Right forelimb (tissue), 1 donor: ENCODE measurements at regions not wholly inside any gene's neighbourhood (a gene's known extent, or its start where the extent isn't known, plus 50 kb on each side); places are given as distances from the start of the nearest gene placed in this dataset.
A peak's percentile ranks its signal among the peaks of the same experiment; 100 is the strongest.

Source experiments
- DNase-seq: peaks from one replicate; pipeline ENCODE4 v3.0.0-alpha.2; 2018

DNA sequence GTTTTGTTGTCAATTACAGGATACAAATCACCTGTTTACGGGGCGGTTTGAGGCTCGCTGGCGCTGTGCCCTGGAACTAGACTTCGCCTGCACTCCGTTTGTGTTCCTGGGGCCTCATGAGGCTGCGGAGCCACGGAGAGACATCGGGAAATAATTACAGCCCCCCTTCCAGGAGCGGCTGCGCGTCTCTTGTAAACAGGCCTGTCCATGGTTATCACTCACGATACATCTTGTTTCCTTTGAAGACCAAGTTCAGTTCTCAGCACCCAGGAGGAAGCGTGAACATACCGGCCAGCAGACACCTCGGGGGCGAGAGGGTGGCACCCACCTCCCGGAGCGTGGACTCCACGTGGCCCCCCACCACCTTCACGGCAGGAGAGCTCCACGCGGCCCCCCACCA, 297.1 kb upstream of the IRX4 start:
- DNase-seq = no peak

DNA sequence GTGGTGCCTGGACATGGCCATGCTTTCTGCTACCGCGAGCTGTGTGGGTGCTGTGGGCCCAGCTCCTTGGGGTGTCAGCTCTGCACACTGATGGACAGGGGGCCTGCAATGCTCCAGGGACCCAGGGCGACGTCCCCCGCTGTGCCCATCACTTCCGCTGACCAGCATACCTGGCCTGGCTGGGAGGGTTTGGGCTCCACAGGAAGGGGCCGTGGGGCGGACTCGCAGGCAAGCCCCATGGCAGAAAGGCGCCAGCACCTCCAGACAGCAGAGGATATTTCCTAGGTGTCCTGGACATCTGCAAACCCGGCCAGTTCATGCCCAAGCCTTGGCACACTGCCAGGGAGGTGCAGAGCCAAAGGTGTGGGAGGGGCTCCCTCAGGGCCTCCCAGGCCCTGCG, 295.8 kb upstream of the IRX4 start:
- DNase-seq = no peak

DNA sequence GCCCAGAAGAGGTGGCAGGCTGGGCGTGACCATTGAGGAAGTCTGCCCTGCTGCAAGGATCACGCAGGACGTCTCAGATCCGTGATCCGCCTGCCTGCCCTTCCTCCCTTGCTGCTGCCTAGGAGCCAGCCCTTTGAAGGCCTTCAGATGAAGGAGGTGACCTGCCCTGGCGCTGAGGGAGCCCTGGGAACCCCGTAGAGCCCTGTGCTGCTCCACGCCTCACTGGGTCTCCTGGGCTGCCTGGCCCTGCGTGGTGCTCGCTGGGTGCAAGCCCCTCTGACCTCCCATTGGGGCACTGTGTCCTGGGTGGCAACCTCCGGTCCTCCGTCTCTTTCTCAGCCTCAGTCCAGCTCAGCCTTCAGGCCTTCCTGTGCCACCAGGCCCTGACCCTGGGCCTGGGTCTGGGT, 295.3 kb upstream of the IRX4 start:
- DNase-seq = no peak

DNA sequence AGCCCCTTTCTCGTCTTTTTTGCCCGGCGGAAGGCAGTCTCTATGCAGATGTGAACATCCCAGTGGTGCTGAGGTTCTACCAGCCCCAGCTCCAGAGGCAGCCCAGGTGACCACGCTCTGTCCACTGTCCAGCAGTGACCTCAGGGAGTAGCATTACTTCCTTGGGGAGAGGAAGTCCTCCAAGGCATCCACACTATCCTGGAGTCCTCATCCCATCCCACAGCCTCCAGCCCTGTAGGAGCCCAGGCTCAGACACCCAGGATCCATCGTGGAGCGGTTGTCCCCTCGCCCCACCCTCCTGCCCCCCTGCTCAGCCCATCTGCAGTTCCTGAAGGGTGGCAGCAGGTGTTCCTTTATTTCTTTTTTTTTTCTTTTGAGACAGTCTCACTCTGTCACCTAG, 294.5 kb upstream of the IRX4 start:
- DNase-seq = no peak

DNA sequence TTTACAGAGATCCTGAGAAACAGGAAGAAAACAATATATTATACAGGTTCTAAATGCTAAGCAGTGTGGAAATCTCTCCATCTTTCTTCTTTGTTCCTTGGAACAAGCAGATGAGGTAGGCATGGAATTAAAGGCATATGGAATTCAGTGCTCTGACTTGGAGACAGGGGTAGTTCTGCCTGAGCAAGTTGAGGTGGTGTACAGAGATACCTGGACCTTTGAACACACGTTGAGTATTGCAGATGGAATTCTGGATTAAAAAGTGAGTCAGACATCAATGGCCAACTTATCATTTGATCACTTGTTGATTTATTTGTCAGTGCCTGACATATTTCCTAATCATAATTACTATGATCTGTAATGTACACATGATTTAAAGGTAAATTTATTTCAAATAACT, 293.9 kb upstream of the IRX4 start:
- no peak for DNase-seq

DNA sequence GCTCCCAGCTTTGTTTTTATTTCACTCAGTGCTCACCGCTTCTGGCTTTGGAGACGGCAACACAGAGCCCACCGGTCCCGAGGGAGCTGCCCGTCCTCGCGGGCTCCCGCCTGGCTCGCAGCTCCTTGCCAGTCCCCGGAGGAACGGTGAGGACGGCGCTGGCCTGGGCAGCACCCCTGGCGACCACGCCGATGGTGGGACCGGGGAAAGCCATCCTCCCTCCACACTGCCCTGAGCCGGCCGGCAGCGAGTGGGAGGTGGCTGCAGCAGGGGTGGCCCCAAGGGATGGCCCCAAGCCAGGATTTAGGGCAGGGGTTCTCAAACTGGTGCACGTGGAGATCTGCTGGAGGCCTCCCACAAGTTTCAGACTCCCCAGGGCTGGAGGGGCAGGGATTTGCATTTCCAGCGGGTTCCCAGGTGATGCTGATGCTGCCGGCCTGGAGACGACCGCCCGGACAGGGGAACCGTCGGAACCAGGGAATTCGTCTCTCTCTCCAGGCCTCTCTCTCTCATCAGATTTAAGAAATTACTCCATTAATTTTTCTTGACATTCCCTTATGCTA, 293.2 kb upstream of the IRX4 start:
- no peak for DNase-seq

DNA sequence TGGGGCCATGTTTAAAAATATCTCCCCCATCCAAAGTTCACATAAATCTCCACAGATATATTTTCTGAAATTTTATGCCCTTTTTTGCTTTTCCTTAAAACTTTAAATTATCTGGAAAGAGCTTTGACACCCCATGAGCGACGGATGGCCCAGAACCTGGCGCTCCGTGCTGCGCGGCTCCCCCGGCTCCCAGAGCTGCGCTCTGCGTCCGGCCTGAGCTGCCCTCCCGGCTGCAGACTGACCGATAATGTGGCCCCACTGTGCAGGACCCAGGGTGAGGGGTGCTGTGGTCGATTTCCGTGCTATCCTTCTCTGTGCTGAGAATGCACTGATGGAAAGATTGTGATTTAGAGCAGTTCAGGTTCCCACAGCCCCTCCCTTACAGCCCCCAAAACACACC, 292.3 kb upstream of the IRX4 start:
- DNase-seq = no peak

DNA sequence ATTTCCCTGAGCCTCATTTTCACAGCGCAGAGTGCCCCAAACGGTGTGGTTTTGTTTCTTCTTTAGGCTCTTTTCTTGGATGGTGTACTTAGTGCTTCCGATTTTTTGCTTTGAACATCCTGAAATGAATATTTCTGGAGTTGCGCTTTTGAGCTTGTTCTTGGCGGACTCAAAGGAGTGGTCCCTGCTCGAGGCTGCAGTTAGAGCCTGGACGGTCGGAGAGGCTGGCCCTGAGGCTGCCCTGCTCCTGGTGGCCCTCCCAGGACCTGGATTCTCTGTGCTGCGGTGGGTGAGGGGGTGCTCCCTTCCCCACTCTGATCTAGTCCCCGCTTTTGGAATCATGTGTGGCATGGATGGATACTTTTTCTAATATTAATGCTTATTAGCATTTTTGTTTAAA, 291.8 kb upstream of the IRX4 start:
- DNase-seq = no peak

DNA sequence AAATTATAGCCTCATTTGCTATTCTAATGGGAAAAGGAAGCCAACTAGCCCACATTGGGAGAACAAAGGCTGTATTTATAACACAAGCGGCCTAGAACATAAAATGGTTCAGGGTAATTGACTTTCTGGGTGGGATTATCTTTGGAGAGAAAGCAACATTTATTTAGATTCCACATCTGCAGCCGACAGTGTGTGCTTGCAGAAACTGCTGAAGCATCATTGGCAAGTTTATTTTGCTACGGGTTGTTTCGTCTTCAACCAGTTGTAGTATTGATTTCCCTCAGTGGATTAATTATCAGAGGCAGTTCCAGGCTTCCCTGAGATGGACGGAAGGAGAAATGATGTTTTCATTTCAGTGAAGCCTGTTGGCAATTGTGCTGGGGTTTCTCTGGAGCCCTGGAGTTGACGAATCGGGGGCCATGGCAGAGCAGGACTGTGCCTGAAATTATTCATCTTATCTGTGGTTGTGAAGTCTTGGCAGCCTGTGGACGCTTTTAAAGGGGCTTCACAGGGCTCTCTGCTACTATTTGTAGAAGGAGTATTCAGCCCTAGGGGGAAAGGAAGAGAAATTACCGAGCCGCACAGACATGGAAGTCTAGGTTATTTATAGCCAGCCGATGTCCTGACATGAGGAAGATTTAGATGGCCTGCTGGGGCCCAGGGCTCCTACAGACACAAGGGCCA, 290.6 kb upstream of the IRX4 start:
- no peak for DNase-seq

DNA sequence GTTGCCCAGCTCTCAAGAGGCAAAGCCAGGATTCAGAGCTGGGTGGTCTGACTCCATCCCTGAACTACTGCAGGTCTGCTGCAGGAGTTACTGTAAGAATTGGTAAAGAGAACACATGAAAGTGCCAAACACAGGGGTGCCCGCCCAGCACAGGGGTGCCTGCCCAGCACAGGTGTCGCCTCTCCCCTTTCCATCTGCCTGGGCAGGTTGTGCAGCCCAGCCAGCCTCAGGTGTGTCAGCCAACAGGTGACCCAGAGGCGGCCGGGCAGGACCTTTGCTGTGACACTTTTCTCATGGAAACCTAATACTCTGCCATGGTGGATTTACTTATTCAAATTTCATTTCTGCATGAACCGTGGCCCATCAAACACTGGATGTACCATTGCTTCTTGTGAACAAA, 289.7 kb upstream of the IRX4 start:
- no peak for DNase-seq

DNA sequence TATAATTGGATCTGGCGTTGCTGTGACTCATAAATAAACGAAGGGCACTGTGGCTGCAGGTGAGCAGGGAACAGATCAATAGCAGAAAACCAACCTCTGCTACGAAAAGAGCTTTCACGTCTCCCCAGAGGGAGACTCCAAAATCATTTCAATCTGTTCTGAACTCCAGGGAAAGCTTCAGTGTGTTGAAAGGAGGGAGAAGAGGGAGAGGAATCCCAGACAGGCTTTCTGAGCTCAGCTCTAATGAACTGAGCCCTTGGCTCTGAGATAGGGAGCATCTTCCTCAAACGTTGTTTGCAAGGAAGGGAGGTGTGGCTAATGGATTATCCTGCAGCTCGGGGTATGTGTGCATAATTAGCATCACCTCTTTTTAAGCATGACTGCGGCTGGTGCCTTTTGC, 288.0 kb upstream of the IRX4 start:
- DNase-seq = no peak

DNA sequence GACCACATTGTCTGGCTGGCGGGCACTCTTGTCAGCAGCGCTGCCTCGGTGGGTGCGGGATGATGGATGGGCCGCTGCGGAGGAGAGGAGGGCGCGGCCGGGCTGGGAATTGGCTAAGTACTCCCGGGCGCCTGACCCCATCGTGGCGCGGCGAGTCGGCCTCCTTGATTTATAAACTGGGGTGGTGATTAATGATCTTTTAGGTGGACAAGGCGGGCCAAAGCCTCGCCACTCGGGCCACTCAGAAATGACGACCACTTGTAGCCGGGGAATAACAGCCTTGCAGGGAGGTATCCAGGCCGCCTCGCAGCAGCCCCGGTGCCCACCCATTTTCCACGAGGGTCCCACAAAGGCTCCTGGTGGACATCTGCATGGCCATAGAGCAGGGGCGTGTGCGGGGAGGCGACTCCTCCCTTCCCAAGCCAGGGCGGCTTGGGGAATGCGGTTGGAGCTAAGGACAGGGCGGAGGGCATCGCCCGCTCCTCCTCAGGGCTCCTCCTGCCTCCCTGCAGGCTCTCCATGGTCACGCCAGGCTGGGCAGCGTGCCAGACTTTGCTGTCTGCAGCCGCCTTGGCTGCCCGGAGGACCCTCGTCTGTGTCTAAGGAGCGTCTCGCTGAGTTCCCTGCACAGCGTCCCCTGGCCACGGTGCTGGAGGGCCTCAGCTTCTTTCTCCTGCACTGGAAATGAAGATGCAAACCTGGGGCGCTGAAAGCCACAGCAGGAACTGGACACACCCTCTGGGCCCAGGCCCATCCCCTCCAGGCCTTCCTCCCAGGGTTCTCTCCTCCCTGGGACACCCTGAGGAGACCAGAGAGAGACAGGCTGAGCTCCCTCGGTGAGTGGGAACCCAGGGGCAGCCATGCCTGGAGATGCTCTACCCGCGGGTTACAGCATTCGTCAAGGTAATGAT, 287.4 kb upstream of the IRX4 start:
- DNase-seq = no peak

DNA sequence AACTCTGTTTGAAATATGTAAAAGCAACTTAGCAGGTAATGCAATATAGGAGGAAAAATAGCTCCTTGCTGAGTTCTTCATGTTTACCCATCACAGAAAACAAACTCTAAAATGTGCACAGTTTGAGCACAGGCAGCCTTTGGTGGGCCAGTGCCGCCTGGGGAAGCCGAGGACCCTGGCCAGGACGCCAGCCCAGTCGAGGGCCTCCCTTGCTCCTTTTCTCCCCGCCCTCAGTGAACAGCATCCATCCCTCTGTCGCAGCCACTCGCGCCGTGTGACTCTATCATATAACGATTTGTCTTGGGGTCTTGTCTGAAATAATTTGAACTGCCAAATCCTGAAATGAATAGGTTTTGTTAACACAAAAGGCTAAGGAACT, 286.7 kb upstream of the IRX4 start:
- DNase-seq = no peak

DNA sequence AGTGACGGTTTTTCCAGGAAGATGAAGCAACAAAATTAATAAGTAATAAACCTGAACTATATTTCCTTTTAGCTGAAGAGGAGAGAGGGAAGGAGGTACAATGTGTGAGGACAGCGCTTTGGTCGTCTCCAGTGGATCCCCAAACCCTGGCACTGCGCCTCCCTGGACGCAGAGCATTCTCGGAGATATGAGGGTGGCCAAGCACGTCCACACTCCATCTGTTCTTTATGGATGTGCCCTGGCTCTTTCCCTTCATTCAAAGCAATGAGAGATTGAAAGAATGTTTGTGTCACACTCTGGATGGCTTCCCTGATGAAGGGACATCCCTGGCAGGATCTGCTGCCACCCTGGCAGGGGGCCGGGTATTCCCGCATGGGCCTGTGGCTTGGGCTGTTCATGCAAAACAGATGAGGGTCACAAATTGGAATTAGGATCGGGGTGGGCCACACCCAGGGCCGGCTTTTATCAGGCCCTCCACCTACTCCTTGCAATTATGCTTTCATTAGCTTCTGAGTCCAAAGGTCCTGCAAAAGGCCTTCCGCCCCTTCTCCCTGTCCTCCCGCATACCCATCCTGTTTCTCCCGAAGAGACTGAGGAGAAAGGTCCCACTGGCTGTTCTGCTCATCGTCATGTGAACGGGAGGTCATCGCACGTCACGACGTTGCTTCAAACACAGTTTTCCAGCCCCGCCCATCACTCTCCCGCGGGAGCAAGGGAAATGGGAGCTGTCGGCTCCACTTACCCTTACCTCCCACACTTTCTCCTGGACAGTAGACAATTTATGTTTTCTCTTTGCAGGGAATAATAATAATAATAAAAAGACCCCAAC, 286.1 kb upstream of the IRX4 start:
- DNase-seq = no peak

DNA sequence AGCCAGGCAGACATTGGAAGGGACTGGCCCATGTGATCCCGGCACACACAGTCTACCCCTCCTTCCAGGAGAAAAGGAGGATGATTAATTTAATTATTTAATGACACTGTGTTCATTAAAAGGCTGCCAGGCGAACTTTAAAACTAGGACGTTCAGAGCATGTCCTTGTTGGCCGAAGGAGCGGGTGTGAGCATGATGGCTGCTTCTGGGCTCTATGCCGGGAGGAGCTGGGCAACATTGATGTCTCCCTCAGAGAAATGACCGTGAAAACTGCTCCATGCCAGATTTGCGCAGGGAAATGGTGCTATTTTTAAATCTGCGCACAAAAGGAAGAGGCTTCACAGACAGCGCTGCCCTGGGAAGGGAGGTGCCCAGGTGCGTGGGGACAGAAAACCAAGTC, 284.9 kb upstream of the IRX4 start:
- no peak for DNase-seq

DNA sequence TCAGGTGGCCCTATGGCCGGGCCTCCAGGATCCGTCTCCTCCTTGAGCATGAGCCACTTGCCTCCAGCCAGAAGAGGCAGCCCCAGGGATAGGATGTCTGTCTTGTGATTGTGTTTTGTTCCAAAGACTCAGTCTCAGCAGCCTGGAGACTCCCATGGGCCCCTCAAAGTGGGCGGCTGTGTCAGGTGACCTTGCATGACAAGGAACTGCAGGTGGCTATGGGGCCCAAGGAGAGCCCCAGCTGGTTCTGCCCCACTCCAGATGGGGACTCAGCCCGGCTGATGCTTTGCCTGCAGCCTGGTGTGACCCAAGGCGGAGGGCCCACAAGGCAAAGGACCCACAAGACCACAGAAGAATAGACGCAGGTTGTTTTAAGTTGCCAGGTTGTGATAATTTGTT, 284.3 kb upstream of the IRX4 start:
- no peak for DNase-seq

DNA sequence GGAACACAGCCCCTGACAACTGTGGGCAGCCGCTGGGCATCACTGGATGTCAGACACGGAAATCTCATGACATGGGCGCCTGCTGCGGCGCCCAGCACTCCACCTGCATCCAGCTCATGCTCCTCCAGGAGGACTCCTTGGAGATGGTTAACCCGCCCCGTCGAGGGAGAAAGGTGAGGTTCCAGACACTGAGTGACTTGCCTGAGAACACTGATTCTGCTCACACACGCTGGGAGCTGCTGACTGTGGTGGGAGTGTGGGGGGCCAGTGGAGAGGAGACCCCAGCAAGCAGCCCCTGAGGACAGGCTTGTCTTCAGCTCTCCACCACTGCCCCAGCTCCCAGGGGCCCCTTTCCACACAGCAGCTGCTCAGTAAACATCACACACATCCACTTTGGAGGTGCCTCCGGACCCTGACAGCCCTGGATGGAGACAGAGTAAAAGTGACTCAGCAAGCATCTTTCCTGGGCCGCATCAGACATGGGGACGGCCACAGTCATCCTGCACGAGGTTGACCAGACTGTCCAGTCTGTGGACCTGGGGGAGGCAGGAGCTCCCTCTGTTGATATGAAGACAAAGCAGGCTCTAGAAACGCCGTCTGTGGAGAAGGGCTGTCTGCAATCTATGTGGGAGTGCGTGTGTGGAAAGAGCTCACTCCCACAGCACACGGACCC, 283.7 kb upstream of the IRX4 start:
- DNase-seq = no peak

DNA sequence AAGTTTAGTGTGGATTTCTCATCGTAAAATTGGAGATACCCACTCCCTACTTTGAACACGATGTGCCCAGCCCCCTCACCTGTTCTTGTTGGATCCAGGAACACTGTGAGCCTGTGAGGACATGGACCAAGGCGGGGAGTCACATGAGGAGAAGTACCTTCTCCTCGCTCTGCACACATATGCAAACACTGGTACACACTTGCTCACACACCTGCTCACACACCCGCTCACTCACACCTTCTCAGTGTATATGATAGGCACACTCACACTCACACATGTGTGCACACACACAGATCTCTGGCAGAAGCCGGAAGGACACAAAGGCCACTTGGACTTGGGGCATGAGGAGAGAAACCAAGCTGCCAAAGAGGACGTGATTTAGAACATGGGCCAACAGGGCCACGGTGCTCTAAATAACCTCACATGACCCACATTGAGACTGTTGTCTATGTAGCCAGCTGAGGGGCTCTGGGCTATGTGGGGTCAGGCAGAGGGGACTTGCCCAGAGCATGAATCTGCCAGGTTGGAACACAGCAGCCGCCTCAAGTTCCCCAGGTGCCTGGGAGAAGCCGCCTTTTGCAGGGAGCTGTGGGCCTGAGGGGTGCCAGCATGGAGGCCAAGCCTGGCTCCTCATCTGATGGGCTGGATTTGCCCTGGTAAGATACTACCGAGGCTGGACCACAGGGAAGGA, 283.0 kb upstream of the IRX4 start:
- DNase-seq = peak; percentile 17

DNA sequence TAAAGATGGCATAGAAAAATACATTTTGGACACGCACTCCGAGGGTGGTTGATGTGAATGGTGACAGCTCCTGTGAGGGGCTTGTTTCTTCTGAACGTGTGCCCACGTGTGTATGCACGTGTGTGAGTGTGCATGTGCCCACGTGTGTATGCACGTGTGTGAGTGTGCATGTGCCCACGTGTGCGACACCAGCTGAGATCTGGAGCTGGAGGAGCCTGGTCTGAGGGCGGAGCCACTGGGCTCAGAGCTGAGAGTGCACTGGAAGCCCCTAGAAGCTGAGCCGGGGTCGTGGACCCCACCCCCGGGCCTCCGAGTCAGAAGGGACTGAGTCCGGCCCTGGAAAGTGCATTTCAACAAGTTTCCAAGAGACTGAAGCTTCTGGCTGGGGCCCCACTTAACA, 282.5 kb upstream of the IRX4 start:
- no peak for DNase-seq

DNA sequence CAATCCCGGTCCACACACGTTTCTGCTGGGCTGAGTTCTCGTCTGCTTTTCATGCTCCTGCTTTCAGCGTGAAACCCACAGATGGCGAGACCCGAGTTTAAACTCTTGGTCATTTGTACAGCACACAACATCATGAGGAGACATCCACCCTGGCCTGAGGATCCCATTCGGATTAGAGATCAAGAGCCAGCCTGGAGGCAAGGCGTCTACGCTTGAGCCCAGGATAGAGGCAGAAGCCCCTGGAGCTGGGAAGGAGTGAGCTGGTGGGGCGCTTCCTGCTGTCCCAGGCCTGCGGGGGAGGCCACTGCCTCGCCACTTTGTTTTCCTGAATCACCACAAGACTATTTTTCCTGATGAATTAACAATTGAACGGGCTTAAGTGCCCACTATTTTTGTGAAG, 281.9 kb upstream of the IRX4 start:
- DNase-seq = no peak

DNA sequence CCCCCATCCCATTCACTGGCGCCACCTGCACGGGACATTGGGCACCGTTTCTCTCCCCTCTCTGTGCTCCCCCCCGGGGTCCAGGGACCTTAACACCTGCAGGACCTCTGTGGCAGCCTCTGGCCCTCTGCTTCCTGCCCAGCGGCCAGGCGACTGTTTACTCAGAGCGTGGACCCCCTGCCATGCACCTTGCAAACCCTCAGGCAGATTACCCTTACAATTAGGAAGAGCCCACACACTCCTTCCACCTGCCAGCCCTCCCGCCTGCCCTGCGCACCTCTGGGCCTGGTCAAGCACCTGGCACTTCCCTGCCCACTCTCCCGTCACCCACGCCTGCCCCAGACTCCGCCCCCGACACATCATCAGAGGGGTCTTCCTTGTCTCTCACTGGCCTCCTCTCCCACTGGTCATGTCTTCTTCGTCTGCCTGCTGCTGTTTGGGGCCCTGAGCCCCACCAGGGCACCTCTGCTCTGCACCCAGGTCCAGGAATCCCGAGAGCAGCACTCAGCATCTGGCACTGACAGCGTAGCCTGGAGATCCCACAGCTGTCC, 281.3 kb upstream of the IRX4 start:
- no peak for DNase-seq
